ENCODE measurements at regions not wholly inside any gene's neighbourhood (a gene's known extent, or its start where the extent isn't known, plus 50 kb on each side); places are given as distances from the start of the nearest gene placed in this dataset.

- TF ChIP-seq CTCF (IDR thresholded peaks at IDR 0.05; ENCODE audit: insufficient read depth, low read depth, low read length): no peak
- peak; percentile 51 for DNase-seq (ENCODE audit: low read depth)
- no peak overlapping the region for H3K4me3 ChIP-seq (ENCODE audit: low read depth, low read length)
These were observed 63.5 kb downstream of the DNTTIP2 start for GRCh38 chr1:93815366-93816110.

- TF ChIP-seq CTCF (IDR thresholded peaks at IDR 0.05; ENCODE audit: insufficient read depth, low read depth, low read length): no peak
- H3K4me3 ChIP-seq (ENCODE audit: low read depth, low read length): no peak overlapping the region
- DNase-seq (ENCODE audit: low read depth): no peak
These were observed 64.1 kb downstream of the DNTTIP2 start for GRCh38 chr1:93814795-93815340.

GRCh38 chr1:93814059-93814794 lies 64.8 kb downstream of the DNTTIP2 start:
- H3K4me3 ChIP-seq (ENCODE audit: low read depth, low read length): no peak overlapping the region
- peak; percentile 87 for DNase-seq (ENCODE audit: low read depth)
- peak; percentile 99 for TF ChIP-seq CTCF (IDR thresholded peaks at IDR 0.05; ENCODE audit: insufficient read depth, low read depth, low read length)

- no peak for DNase-seq (ENCODE audit: low read depth)
- TF ChIP-seq CTCF (IDR thresholded peaks at IDR 0.05; ENCODE audit: insufficient read depth, low read depth, low read length): no peak
- no peak overlapping the region for H3K4me3 ChIP-seq (ENCODE audit: low read depth, low read length)
These were observed 65.9 kb downstream of the DNTTIP2 start for GRCh38 chr1:93813076-93813475.

- DNase-seq (ENCODE audit: low read depth): peak; percentile 74
- no peak overlapping the region for H3K4me3 ChIP-seq (ENCODE audit: low read depth, low read length)
- TF ChIP-seq CTCF (IDR thresholded peaks at IDR 0.05; ENCODE audit: insufficient read depth, low read depth, low read length): no peak
These were observed 67.5 kb downstream of the DNTTIP2 start for GRCh38 chr1:93811326-93812065.

GRCh38 chr1:93810316-93810715 lies 68.7 kb downstream of the DNTTIP2 start:
- TF ChIP-seq CTCF (IDR thresholded peaks at IDR 0.05; ENCODE audit: insufficient read depth, low read depth, low read length): no peak
- H3K4me3 ChIP-seq (ENCODE audit: low read depth, low read length): no peak overlapping the region
- DNase-seq (ENCODE audit: low read depth): no peak

Data from fibroblast of villous mesenchyme (primary cell).